GM18499 (cell line): ENCODE measurements at regions not wholly inside any gene's neighbourhood (a gene's known extent, or its start where the extent isn't known, plus 50 kb on each side); places are given as distances from the start of the nearest gene placed in this dataset.

Experiments used
- ATAC-seq: cut with Tn5 transposase; IDR thresholded peaks from one replicate; pipeline ENCODE4 v1.9.1; 2021; ENCODE audit warnings: moderate number of reproducible peaks; ENCODE audit not compliant: insufficient read depth, unreplicated experiment

DNA sequence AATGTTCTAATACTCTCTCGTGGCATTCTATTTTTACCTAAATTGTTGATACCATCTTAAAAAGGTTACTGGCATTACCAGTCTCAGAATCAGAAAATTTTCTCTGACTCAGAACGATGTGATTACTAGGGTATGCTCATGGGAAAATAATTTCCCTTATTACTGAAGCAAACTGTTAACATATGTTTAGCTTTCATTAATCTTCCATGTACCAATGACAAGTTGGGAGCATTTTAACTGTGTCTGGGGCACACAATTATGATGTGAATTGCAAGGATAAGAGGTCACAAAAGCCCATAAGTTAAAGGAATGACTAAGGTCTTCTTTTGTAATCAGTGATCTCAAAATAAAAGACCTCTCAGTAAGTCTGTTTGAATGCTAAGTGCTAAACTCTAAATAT is 1254.6 kb downstream of the PCDH18 start:
- no peak for ATAC-seq

DNA sequence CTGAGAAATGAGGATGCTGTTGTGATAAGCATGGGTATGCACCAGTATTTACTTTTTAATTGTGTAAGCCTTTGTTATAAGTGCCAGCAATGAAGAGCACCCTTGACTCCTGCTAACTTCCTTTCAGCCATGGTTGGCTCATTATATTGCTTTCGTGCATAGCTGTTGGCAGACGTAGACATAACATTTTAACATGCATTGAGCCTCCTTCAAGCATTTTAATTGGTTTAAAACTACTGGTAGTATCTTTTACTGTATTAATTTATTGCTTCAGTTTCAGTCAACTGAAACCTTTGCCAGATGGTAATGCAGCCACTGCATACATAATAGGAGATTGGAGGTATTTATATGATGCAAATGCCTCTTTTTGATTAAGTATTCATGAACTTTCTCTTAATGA is 1285.4 kb downstream of the PCDH18 start:
- no peak for ATAC-seq

DNA sequence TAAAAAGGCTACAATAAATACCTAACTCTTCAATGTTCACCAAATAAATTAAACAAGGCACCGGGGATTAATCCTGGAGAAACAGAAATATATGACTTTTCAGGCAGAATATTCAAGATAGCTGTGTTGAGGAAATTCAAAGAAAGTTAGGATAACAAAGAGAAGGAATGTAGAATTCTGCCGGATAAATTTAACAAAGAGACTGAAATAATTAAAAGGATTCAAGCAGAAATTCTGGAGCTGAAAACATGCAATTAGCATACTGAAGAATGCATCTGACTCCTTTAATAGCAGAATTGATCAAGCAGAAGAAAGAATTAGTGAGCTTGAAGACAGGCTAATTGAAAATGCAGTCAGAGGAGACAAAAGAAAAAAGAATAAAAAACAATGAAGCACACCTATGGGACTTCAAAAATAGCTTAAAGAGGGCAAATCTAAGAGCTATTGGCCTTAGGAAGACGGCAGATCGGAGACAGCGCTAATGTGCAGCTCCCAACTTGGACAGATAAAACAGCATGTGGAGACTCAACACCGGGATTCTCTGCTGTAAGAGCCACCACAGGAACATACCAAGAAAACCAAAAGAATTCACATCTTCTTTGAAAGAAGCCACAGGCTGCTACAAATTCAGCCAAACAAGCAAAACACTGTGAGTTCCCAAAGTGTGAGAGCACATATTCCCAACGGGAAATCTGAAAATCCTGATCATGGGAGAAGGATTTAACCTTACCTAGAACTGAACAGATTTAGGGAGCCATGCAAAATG is 1290.9 kb downstream of the PCDH18 start:
- no peak for ATAC-seq

DNA sequence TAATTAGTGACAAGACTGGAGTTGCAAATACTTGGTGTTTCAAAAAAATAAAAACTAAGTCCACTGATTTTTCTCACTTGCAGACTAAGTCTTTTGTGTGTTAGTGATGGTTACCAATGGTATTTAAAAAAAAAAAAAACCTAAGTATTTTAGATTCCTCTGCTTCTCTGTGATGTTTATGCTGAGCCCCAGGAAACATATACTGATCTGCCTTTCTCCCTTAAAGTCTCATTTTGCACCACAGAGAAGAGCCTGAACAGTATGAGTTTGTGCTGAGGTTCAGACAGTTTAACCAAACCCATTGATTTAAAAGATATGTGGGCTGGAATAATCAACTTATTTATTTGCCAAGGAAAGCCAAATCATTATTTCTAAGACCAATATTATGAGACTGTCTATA is 1305.0 kb downstream of the PCDH18 start:
- no peak for ATAC-seq

DNA sequence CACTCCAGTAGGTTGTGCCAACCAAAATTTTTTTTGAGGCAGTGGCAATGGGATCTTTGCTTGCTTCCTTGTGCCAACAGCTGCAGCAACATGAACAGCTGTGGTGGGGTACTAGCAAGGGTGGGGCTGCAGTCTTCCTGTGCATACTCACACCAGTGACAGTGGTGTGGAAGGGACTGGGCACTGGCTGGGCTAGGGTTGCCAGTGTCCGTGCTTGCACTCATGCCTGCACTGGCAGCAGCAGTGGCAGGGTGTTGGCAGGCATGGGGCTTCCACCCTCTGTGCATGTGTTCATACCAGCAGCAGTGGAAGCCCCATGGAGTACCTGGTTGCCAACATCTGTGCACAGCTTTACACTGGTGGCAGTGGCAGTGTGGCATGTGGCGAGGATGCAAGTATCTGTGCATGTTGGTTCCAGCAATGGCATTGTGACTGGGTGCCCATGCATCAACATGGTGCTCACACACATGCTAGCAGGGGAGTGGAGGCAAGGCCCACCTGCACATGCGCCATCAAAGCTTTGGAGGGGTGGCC is 1312.6 kb downstream of the PCDH18 start:
- no peak for ATAC-seq

DNA sequence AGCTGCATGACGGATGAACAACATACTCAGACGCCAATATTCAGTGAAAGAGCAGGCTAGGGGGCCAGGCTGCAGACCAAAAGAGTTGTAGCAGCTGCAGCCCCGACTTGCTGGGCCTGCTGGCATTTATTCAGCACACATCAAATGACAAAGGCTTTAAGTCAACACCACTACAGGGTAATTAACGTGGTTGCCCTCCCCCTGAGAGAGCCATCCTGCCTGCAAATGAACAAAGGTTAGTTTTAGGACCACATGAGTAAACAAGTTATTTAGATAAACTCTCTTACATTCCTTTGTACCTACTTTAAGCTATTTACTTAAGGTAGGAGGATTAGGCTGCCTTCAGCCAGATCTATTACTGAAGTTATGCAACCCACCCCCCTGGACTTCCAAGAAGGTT is 1329.1 kb downstream of the PCDH18 start:
- ATAC-seq: no peak

DNA sequence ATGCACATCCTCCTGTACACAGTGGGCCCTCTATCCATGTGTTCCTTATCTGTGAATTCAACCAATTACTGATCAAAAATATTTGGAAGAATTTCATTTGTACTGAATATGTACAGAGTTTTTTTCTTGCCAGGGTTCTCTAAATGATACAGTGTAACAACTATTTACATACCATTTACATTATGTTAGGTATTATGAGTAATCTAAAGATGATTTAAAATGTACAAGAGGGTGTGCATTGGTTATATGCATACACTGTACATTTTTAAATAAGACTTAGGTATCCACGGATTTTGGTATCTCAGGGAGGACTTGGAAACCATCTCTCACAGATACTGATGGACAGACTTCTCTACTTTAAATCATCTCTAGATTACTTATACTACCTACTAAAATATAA is 1333.9 kb downstream of the PCDH18 start:
- no peak for ATAC-seq

DNA sequence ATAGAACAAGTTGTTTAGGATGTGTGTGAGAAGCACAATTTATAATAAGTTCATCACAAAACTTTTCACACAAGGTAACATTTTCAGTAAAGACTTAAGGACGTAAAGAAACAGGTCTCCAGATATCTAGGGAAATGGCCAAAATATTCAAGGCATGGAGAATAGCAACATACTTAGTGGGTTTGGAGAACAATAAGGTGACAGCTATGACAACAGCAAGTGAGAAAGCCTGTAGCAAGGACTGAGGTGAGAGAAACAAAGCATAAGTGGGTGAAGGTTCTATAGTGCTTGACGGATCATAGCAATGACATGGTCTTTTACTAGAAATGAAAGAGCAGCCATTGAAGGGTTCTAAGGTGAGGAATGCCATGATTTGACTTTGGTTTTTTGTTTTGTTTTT is 1337.3 kb downstream of the PCDH18 start:
- no peak for ATAC-seq

DNA sequence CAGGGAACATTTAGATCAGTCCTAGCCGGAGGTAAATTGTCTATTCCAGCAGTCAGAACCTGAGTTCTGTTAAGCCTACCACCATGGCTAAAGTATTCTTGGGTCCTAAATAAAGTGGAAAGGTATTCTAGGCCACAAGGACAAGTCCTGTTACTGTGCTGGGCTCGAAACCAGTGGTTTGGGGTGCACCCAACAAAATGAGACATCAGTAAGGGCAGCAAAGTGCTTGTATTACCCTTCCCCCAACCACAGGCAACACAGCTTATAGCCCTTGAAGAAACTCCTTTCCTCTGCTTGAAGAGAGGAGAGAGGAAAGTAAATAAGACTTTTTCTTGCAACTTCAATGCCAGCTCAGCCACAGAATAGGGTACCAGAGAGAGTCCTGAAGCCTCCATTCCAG is 1345.6 kb downstream of the PCDH18 start:
- no peak for ATAC-seq

DNA sequence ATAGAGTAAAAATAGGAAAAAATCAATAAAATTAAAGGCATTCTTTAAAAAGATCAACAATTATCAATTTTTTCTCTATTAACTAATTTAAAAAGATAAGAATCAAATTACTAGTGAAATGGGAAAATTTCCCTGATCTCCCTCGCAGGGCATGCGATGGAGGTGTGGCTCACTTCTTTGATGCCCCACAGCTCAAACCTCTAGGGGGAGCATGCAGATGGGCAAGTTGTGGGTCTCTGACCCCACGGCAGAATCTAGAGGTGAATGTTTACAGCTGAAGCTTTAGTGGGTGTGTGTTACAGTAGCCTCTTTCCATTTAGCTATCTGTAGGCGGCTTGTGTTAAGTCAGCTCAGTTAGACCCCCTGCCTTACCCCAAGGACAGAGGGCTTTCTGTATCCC is 1348.8 kb downstream of the PCDH18 start:
- no peak for ATAC-seq

DNA sequence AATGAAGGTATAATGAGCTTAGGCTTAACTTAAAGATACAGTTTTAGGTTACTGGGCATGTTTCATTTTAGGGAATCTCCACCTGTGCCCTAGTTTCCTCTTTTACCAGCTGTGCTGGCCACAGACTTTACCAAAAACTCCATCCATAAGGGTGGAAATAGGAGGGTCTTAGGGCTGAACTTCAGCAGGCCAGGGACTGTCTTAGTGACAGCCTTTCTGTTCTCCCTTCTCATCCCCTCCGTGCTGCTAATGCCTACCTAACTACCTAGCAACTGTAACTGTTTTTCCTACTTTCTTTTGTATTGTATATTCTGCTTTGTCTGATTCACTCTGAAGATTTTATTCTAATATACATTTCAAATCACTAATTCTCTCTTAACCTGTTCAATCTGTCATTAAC is 1375.3 kb downstream of the PCDH18 start:
- ATAC-seq: no peak

DNA sequence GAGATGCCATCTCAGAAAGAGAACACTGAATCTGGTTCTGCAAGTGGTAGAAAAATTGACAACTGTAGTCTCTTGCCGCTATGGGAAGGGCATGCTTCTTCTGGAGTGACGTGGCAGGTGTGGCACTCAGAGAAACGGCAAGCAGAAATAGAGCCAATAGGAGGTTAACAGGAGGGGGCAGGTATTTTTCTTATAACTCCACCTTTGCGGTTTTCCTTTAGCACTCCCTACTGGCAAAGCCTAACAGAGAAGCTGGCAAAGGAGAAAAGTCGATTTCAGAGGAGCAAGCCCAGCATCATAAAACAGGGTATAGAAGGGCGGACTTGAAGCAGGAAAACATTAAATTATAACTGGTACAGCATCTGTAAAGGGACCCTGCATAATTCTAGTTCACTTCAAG is 1382.2 kb downstream of the PCDH18 start:
- ATAC-seq: no peak

DNA sequence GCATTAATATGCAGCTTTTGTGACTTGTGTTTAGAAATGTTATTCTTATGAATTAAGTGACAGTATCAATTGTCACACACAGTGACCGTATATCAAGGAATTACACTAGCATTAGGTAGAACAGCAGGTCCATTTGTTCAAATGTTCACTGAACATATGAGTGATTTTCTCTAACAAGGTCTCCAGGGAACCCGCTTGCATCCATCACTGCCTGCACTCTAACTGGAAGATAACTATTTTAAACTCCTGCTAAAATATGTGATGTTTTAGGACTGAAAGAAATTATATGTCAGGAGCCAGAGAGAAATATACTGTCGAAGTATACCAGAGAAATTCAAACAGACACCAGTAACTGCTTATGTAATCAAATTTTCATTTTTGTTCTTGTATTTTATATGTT is 1395.7 kb downstream of the PCDH18 start:
- no peak for ATAC-seq

DNA sequence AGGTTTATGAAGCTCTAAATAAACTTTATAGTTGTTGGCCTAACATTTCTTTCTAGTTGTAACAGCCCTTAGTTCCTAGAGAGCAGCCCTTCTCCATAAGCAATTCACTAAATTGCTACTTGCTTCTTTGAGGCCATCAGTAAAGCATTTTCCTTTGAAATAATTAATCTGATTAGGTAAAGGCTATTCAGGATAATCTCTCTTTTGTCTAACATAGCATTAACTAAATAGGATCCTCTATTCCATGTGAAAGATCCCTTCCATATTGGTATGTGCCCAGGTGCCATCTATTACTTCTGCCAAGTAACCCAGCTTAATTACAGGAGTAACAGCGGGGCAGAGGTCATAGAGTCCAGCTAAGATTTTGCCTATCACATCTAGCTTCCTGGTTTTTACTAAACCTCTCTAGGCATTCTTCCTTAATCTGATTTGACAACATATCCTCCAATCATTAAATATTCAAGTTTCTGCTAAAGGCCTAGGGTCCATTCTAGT is 1408.0 kb downstream of the PCDH18 start:
- ATAC-seq: no peak

DNA sequence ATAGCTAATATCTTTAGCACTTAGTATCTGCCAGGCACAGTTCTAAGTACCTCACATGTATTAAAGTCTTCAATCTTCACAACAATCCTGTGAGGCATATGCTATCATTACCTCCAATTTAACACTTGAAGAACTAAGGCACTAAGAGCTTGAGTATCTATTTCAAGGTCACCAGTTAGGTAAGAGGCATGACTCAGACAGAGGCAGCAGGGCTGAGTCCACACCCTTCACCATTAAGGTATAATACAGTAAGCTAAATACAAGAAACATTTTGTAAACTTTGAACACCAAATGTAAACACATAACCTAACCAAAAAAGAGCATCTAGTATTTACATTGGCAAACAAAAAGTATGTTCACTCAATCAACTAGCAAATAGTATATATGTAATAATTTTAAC is 1410.9 kb downstream of the PCDH18 start:
- no peak for ATAC-seq

DNA sequence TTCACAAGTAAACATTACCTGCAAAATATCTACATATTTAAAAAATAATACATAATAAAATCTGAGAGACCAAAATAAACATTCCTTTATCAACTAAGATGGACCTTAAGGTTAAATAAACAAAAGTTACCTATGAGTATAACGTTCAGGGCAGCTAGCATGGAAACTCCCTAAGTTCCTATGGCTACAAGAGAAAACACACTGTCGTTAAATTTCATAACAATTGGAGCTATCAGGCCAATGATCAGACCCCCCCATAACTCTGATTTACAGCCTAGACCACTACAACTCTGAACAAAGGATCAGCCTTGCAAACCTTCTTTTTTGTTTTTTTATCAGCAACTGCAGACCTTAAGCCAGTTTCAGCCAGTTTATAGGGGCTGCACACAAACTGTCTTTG is 1418.4 kb downstream of the PCDH18 start:
- no peak for ATAC-seq

DNA sequence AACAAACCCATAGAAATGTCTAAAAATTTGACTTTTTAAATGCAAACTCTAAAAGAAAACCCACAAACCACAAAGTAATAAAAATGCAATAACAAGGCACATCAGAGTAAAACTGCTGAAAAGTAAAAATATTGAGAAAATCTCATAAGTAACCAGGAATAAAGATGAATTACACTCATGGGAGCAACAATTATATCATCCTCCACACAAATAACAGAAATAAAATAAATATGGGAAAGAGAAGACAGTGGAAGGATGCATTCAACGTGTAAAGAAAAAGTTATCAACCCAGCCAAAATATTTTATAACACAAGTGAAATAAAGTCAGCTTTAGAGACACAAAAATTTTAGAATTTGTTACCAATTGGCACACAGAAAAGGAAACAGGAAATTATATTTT is 1420.2 kb downstream of the PCDH18 start:
- ATAC-seq: no peak

DNA sequence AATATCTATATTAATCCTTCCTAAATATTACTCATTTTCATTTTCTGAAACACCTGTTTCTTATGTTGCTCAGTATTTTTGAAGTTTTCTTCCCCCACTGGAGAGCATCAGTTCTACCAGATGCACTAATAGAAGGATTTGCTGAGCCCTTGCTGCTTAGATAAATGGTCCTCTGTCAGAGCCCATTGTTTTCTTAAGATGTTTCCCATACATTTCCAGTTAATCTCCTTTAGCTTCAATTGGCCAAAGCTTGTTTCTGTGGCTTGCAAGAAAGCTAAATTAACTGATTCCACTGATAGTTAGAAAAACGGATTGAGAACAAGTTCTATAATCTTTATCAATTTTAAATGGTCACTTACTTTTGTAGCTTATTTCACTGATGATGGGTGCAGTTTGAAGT is 1425.5 kb downstream of the PCDH18 start:
- ATAC-seq: no peak

DNA sequence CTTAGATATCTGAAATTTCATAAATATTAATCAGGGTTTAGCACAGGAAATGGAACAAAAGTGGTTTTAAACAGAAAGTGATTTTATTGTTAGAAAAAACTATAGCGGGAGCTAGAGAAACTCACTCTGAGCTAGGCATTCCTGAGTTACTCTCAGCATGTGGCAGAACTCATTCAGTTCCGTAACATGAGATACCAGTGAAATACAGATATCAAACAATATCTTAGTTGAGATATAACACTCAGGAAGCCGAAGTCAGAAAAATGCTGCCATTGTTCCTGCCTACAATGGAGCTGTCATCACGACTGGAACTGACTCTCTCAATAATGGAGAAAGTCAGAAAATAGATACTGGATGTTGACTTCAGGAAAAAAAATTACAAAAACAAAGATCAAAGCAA is 1428.7 kb downstream of the PCDH18 start:
- no peak for ATAC-seq

DNA sequence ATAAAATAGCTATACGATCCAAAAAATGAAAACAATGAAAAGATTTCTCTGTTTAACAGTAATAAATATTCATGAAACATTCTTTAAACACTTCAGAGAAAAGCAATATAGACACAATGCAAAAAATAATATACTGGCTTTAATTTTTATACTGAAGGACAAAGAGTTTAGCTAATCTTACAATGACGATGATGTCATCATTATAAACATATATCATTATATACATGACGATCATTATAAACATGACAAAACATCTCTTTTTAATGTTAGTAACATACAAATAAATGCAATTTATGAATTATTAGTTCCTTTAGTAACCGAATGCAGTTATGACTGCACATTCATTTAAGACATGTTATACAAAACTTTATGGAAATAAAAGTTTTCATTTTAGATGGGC is 1434.6 kb downstream of the PCDH18 start:
- ATAC-seq: no peak

DNA sequence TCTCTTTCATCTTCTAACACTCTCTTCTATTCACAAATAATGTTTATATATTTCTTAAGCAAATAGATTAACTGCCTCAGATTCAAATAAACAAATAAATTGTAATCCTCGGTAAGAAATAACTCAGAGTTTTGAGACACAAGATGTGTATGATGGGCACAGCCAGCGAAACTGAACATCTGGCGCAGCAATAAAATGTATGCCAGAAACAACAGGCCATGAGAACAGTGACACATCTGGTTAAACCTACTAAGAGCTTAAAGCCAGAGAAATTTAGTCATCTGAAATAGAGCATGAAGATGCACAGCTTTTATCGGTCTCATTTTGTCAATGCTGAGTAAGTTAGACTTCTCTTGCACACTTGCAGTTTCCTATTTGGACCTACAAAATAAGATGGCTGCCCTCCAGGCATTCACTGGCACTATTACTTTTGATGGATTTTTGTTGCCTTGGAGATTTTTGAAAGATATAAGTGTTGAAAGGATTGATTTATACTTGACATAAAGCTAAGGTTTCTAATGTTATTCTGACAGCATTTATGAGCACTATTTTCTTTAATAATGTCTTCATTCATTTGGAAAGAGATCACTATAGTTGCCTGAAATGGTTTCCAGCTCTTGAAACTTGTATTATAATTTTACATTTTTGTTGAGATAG is 1444.0 kb downstream of the PCDH18 start:
- ATAC-seq: no peak

DNA sequence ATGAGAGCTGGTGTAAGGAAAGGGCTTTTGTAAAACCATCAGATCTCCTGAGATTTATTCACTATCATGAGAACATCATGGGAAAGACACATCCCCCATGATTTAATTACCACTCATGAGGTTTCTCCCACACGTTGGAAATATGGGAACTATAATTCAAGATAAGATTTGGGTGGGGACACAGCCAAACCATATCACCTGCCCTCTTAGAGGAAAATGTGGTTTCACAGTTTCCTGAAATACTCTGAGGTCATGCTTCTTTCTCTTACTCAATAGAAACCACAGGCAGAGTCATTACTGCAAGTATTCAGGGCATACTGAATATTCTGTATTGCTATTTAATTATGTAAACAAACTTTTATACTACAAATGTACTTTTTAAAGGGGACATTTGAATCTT is 1453.3 kb downstream of the PCDH18 start:
- no peak for ATAC-seq
